OCI-LY1 (cell line): ENCODE measurements at regions not wholly inside any gene's neighbourhood (a gene's known extent, or its start where the extent isn't known, plus 50 kb on each side); places are given as distances from the start of the nearest gene placed in this dataset.
"Not testable (repeated sequence)": the region's sequence is repeated elsewhere in the genome, so short reads cannot be mapped to it uniquely, and the experiment has no call there.

Experiments used
- CTCF ChIP-seq: fragments of 200-600 bp; sonication (generic), shearing (Covaris generic); IDR thresholded peaks from 2 replicates; pipeline ENCODE4 v1.5.1; 2017; ENCODE audit warnings: mild to moderate bottlenecking, antibody characterized with exemption, low read length, moderate library complexity, mixed read lengths
- EZH2 ChIP-seq: fragments of 200-600 bp; sonication (generic), shearing (Covaris generic); IDR thresholded peaks from 2 replicates; pipeline ENCODE4 v1.8.0; 2017; ENCODE audit warnings: borderline replicate concordance, mixed run types, mild to moderate bottlenecking, antibody characterized with exemption, low read length, moderate library complexity, mixed read lengths

GRCh38 chr14:105607025-105607424, 80.6 kb downstream of the TMEM121 start:
- TF ChIP-seq CTCF, EZH2: not testable (repeated sequence)
